Spinal cord (tissue), 9 donors: ENCODE measurements at regions not wholly inside any gene's neighbourhood (a gene's known extent, or its start where the extent isn't known, plus 50 kb on each side); places are given as distances from the start of the nearest gene placed in this dataset.
"Not testable (repeated sequence)": the region's sequence is repeated elsewhere in the genome, so short reads cannot be mapped to it uniquely, and the experiment has no call there.

Experiments
- DNase-seq, 6 donors: peaks; one replicate each; pipeline versions ENCODE4 v3.0.0 to v3.0.0-alpha.2; 2013 to 2015; ENCODE audit warnings: low spot score in 6 of 6, low read depth in 4 of 6
- H3K27ac ChIP-seq: one replicate; pipeline ENCODE4 v1.5.1; 2013; ENCODE audit warnings: low read depth, low read length, control low read depth
- H3K27me3 ChIP-seq: one replicate; pipeline ENCODE4 v1.6.1; 2013; ENCODE audit warnings: low read length; ENCODE audit not compliant: control insufficient read depth, insufficient read depth
- H3K36me3 ChIP-seq: one replicate; pipeline ENCODE4 v1.6.1; 2013; ENCODE audit warnings: low read length; ENCODE audit not compliant: control insufficient read depth, insufficient read depth
- H3K4me1 ChIP-seq: one replicate; pipeline ENCODE4 v1.6.1; 2013; ENCODE audit warnings: low read length; ENCODE audit not compliant: control insufficient read depth, insufficient read depth
- H3K4me3 ChIP-seq: one replicate; pipeline ENCODE4 v1.5.1; 2013; ENCODE audit warnings: low read depth, low read length, control low read depth
- H3K9me3 ChIP-seq: one replicate; pipeline ENCODE4 v1.6.1; 2013; ENCODE audit warnings: low read length; ENCODE audit not compliant: control insufficient read depth, insufficient read depth
- WGBS: methylation state at CpG from one replicate; pipeline ENCODE4 v1.1.5; 2013; ENCODE audit warnings: missing lambda C conversion rate; ENCODE audit not compliant: insufficient coverage; 5-methylcytosine and 5-hydroxymethylcytosine counted together
- donor health status: healthy.

DNA sequence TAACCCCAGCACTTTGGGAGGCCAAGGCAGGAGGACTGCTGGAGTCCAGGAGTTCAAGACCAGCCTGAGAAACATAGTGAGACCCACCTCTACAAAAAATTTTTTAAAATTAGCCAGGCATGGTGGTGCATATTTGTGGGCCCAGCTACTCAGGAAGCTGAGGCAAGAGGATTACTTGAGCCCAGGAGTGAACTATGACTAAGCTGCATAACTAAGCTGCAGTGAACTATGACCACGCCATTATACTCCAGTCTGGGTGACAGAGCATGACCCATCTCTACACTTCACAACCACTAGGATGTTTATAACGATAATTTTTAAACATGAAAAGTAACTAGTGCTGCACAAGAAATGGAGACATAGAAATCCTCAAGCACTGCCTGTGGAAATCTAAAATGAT, 352.7 kb upstream of the SGCG start:
- H3K4me1 ChIP-seq, result no peaks in the 10 kb centered on the region
- no peak overlapping the region for H3K4me3 ChIP-seq
- no CpG with 5 or more reads among the region's 2 CpGs for WGBS
- H3K36me3 ChIP-seq, result no peaks in the 10 kb centered on the region
- no peak overlapping the region for H3K27ac ChIP-seq
- peaks cover 1% of the 10 kb centered on the region for H3K9me3 ChIP-seq
- DNase-seq, result no peak
- H3K27me3 ChIP-seq, result no peaks in the 10 kb centered on the region

DNA sequence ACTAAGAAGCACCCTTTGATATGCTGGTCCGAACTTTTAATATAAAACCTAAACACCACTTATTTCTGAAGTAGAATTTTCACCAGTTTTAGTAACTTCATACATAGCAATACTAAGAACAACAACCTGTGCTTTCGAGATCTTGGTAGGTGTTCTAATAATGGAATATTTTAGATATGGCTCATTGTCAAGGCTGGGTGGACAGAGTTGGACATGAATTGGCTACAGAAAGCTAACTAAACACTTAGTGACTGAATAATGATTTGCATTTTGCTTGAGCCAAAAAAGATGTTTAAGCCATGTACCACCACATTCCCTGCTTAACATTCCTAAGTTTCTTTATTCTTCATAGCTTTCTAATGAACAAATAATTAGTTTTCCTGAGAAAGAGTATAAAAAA, 344.3 kb upstream of the SGCG start:
- no peaks in the 10 kb centered on the region for H3K9me3 ChIP-seq
- H3K27ac ChIP-seq, result no peak overlapping the region
- WGBS, result no CpG with 5 or more reads among the region's 2 CpGs
- H3K4me3 ChIP-seq, result no peak overlapping the region
- H3K27me3 ChIP-seq, result no peaks in the 10 kb centered on the region
- no peak for DNase-seq
- peaks cover 4% of the 10 kb centered on the region for H3K4me1 ChIP-seq
- no peaks in the 10 kb centered on the region for H3K36me3 ChIP-seq

DNA sequence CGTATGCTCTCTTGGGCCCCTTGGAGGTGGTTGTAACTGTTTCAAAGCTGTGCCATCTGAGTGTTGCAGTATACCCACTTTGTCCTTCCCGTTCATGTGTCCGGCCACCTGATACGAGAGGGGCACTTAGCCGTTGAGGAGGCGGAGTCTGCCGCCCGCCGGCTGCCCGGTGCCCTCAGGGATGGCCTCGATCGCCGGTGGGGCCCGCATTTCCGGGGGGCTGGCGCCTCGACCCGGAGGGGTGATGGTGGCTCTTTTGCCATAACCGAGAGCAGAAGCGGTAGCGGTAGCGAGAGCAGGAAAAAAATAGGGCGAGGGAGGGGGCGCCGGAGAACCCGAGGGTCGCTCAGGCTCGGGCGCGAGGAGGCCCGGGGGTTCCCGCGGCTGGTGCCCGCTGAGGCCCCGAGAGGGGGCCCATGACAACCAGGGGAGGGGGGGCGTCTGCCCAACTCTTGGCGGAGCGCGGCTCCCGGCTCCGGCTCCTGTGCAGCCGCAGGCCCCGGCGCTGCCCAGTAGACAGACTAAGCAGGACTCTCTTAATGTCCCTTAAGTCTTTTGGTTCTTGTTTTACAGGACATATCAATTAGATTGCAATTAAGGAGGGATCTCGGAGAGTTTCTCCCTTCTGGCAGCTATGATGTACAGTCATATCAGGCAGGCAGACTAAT, 342.7 kb upstream of the SGCG start:
- DNase-seq, result peak in 2 of 6 donors; percentile 20 to 49
- 19% methylated on average over 42 of the region's 45 CpGs for WGBS

DNA sequence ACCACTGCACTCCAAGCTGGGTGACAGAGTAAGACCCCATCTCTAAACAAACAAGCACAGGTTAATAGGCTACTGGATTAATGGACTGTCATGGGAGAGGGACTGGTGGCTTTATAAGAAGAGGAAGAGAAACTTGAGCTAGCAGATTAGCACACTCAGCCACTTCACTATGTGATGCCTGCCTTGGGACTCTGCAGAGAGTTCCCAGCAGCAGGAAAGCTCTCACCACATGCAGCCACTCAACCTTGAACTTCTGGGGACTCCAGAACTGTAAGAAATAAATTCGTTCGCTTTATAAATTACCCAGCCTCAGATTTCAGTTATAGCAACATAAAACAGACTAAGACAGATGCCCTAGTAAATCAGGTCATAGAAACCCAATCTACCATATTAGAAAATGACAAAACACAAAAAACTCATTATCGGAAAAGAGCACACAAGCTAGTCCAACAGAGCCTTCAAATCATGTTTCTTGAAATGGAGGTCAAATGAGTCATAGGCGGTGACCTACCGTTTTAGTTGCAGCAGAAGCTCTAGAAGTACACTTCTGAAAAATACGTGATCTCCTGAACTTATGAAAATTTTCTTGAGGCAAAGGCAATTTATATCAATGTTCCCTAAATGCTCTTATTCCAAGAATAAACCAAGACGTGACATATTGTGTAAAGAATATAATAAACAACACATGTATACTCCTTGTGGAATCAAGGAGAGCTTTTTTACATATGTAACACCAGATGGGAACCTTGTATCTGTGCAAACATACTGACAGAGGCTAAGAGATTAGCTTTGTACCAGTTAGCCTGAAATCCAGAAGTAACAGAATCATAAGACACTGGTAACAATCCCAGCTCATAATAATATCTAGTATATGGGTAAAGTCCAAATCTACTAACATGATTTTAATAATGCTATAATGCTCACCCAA, 340.9 kb upstream of the SGCG start:
- no peak overlapping the region for H3K4me3 ChIP-seq
- DNase-seq, result peak in 2 of 6 donors; percentile 12 to 70
- no peaks in the 10 kb centered on the region for H3K27me3 ChIP-seq
- H3K4me1 ChIP-seq, result peaks cover 4% of the 10 kb centered on the region
- 75% methylated on average over 2 of the region's 7 CpGs for WGBS
- no peaks in the 10 kb centered on the region for H3K36me3 ChIP-seq
- no peaks in the 10 kb centered on the region for H3K9me3 ChIP-seq
- H3K27ac ChIP-seq, result no peak overlapping the region

More for the DNA sequence above, 342.7 kb upstream of the SGCG start:
- Histone ChIP-seq H3K9me3 (no peaks in the 10 kb centered on the region), H3K27me3 (no peaks in the 10 kb centered on the region), H3K4me3 (peak overlapping the region; percentile 40), H3K27ac (no peak overlapping the region), H3K4me1 (peaks cover 4% of the 10 kb centered on the region), H3K36me3 (no peaks in the 10 kb centered on the region)

DNA sequence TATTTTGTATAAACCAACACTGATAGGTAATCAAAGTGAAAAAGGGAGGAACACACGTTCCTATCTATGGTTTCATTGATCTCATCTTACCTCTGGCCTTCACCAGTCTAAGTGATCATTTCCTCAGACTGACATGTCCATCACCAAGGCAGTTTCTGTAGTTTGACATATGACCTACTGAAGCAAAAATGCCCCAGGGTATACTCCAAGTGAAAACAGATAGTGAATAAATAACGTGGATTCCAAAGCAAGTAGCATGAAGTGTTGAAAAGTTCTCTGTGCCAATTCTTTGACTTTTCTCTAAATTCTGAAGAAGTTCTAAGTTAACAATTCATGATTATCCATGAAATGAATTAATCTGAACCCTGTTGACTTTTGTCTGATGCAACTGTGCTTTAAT, 334.2 kb upstream of the SGCG start:
- H3K4me3 ChIP-seq, result no peak overlapping the region
- no peaks in the 10 kb centered on the region for H3K9me3 ChIP-seq
- no peaks in the 10 kb centered on the region for H3K27me3 ChIP-seq
- no peaks in the 10 kb centered on the region for H3K36me3 ChIP-seq
- DNase-seq, result no peak
- no peak overlapping the region for H3K27ac ChIP-seq
- no CpG with 5 or more reads among the region's 2 CpGs for WGBS
- peaks cover 7% of the 10 kb centered on the region for H3K4me1 ChIP-seq

DNA sequence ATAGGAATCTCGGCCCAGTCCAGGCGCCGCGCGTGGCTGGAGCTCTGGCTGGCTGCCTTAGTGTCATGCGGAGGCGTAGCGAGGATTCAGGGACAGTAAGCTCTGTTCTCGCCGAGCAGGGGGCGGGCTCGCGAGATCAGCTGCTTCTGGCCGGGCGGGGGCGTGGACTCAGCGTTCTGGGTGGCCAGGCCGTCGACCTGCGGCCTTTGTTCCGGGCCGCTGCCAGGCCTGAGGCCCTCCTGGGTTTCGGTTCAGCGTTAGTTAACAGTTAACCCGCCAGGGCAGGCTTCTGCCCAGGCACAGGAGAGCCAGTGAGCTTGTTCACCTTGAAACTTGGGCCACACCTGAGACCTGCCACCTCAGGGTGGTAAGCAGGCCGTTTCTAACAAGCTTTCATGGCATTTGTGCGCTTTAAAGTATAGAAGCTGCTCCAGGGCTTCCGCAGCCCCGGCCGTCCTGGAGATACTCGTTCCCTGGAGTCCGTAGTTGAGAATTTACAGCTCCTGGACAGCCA, 332.2 kb upstream of the SGCG start:
- DNase-seq, result peak in 1 of 6 donors; percentile 19
- Histone ChIP-seq H3K4me1 (peaks cover 7% of the 10 kb centered on the region), H3K9me3 (no peaks in the 10 kb centered on the region), H3K36me3 (no peaks in the 10 kb centered on the region), H3K27ac (no peak overlapping the region), H3K4me3 (no peak overlapping the region), H3K27me3 (no peaks in the 10 kb centered on the region)
- WGBS, result 66% methylated on average over 32 of the region's 32 CpGs

DNA sequence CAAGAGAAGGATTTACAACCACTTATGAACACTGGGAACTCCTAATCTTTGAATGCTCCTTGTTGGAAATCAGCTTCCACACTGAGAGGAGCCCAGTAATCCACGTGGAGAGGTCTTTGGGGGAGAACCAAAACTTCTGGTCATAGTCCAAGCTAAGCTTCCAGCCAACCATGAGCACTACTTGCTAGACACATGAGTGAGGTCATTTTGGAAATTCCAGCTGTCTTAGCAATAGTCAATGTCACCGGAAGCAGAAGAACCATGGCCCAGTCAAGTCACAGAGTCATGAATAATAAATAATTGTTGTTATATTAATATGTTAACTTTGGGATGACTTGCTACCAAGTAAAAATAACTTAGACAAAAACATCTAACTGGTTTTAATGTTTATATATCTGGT, 324.9 kb upstream of the SGCG start:
- no peaks in the 10 kb centered on the region for H3K36me3 ChIP-seq
- peaks cover 4% of the 10 kb centered on the region for H3K9me3 ChIP-seq
- no peaks in the 10 kb centered on the region for H3K4me1 ChIP-seq
- no peaks in the 10 kb centered on the region for H3K27me3 ChIP-seq
- H3K4me3 ChIP-seq, result no peak overlapping the region
- WGBS, result no CpG with 5 or more reads among the region's 2 CpGs
- DNase-seq, result no peak
- no peak overlapping the region for H3K27ac ChIP-seq

DNA sequence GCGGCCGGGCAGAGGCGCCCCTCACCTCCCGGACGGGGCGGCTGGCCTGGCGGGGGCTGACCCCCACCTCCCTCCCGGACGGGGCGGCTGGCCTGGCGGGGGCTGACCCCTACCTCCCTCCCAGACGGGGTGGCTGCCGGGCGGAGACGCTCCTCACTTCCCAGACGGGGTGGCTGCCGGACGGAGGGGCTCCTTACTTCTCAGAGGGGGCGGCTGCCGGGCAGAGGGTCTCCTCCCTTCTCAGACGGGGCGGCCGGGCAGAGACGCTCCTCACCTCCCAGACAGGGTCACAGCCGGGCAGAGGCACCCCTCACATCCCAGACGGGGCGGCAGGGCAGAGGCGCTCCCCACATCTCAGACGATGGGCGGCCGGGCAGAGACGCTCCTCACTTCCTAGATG, 321.8 kb upstream of the SGCG start:
- not testable (repeated sequence) for H3K36me3 ChIP-seq, H3K9me3 ChIP-seq, H3K4me3 ChIP-seq, H3K27me3 ChIP-seq, H3K4me1 ChIP-seq, DNase-seq, H3K27ac ChIP-seq
- 100% methylated on average over 1 of the region's 32 CpGs for WGBS

DNA sequence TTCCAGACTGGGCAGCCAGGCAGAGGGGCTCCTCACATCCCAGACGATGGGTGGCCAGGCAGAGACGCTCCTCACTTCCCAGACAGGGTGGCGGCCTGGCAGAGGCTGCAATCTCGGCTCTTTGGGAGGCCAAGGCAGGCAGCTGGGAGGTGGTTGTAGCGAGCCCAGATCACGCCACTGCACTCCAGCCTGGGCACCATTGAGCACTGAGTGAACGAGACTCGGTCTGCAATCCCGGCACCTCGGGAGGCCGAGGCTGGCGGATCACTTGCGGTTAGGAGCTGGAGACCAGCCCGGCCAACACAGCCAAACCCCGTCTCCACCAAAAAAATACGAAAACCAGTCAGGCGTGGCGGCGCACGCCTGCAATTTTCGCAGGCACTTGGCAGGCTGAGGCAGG, 321.4 kb upstream of the SGCG start:
- not testable (repeated sequence) for H3K27me3 ChIP-seq, H3K4me1 ChIP-seq, DNase-seq, H3K36me3 ChIP-seq, H3K4me3 ChIP-seq, H3K27ac ChIP-seq, H3K9me3 ChIP-seq
- WGBS, result 97% methylated on average over 17 of the region's 21 CpGs
